Activated CD4-positive, alpha-beta memory T cell treated with anti-CD3 and anti-CD28 coated beads, Interleukin-2, amount 10 ng/mL, durations not matched to agents 7 days and 5 days (primary cell): ENCODE measurements at regions not wholly inside any gene's neighbourhood (a gene's known extent, or its start where the extent isn't known, plus 50 kb on each side); places are given as distances from the start of the nearest gene placed in this dataset.

Experiments
- CTCF ChIA-PET: fragments of 350-600 bp; sonication (Branson Sonifier 250); formaldehyde crosslinking; loops from one replicate; lab custom pipeline; 2021; ENCODE audit warnings: antibody characterized with exemption, inconsistent platforms; lab: Charles Lee
- POLR2A ChIA-PET: fragments of 350-600 bp; sonication (Branson Sonifier 250); formaldehyde crosslinking; loops from one replicate; lab custom pipeline; 2021; ENCODE audit warnings: antibody characterized with exemption; lab: Charles Lee
- DNase-seq: peaks from one replicate; pipeline ENCODE4 v3.0.0-alpha.2; 2020
- H3K27ac Mint-ChIP-seq: one replicate; pipeline ENCODE4 v1.8.0; 2021; ENCODE audit warnings: mild to moderate bottlenecking, mixed read lengths
- H3K27me3 Mint-ChIP-seq: one replicate; pipeline ENCODE4 v1.8.0; 2021; ENCODE audit warnings: mixed read lengths
- H3K36me3 Mint-ChIP-seq: one replicate; pipeline ENCODE4 v1.8.0; 2021; ENCODE audit warnings: low read depth, mixed read lengths
- H3K4me1 Mint-ChIP-seq: one replicate; pipeline ENCODE4 v1.8.0; 2021; ENCODE audit warnings: mixed read lengths
- H3K4me3 Mint-ChIP-seq: one replicate; pipeline ENCODE4 v1.8.0; 2021; ENCODE audit warnings: mild to moderate bottlenecking, mixed read lengths
- H3K9me3 Mint-ChIP-seq: one replicate; pipeline ENCODE4 v1.8.0; 2021; ENCODE audit warnings: mixed read lengths

DNA sequence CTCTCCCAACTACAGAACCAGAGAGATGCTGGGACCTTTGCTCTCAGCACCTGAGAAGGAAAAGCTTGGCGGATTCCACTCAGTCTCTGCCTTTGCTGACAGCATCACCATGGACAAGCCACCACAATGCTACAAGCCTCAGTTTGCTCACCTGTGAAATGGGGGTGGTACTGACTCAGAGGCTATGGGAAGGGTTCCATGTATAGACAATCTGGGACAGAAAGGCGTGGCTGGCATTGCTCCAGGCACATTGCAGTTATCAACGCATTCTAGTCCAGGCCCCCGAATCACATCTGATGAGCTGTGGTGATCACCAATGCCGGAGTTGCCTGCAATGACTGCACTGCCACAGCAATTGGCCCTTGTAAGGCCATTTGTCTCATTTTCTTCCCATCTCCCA lies 72.6 kb downstream of the ISX start:
- H3K36me3 Mint-ChIP-seq: no peaks in the 10 kb centered on the region
- DNase-seq: no peak
- H3K4me1 Mint-ChIP-seq: no peaks in the 10 kb centered on the region
- H3K27me3 Mint-ChIP-seq: peaks cover 7% of the 10 kb centered on the region
- POLR2A ChIA-PET: no interaction called here
- no peak overlapping the region for H3K27ac Mint-ChIP-seq
- H3K9me3 Mint-ChIP-seq: no peaks in the 10 kb centered on the region
- CTCF ChIA-PET: no interaction called here
- H3K4me3 Mint-ChIP-seq: no peak overlapping the region

DNA sequence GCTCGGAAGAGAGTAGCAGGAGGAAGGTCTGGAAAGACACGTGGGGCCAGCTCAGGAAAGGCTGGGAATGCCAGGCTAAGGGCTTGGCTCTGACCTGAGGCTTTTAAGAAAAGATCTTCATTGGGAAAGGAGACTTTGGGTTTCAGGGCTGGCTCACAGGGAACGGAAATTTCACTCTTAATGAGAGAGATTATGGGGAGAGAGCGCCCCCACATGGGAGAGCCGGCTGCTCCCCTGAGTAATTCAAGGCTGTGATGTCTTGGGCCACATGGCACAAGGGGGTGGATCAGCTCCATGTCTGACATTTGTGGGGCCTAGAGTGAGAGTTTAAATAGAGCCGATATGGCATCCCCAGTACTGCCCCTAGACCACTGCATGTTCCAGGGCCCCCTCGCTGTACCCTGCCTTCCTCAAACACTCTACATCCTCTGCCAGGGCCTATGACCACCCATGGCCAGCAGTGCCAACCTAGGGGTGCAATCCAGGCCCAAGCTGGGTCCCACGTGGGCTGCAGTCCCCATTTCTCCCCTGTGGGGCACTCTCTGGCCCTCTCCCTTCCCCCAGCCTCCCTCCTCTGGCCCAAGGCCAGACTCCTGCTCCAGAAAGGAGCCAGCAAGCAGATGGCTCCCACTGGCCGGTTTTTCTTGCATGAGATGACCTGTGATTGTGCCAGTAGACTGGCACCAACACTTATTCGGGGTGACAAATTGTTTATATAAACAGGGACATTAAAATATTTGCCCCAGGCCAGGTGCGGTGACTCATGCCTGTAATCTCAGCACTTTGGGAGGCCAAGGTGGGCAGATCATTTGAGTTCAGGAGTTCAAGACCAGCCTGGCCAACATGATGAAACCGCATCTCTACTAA lies 75.2 kb downstream of the ISX start:
- Mint-ChIP-seq H3K36me3 (no peaks in the 10 kb centered on the region), H3K9me3 (no peaks in the 10 kb centered on the region), H3K4me3 (no peak overlapping the region), H3K27ac (no peak overlapping the region), H3K27me3 (no peaks in the 10 kb centered on the region), H3K4me1 (no peaks in the 10 kb centered on the region)
- ChIA-PET CTCF (interaction anchor here (1.5 kb wide), 1 partner anchor 10 kb away, joined by 4 read pairs; no protein-coding TSS in a partner anchor), POLR2A (no interaction called here)
- DNase-seq: no peak

DNA sequence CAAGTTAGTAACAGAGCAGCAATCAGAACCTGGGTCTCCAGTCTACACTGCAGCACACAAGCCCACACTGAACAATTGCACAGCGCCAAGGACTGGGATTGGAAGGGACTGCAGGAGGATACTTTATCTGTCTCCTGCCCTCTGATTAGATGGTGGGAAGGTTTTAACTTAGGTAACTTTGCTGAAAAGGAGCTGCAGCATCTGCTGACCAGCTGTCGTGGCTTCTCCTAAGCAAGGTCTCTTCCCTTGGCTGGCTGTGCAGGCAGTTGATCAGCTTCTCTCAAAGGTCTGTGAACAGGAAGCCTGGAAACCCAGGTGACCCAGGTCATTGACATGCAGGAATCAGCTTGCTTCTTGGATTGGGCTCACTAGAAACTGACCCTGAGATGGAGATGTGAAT lies 82.4 kb downstream of the ISX start:
- Mint-ChIP-seq H3K27me3 (peaks cover 2% of the 10 kb centered on the region), H3K27ac (no peak overlapping the region), H3K4me1 (no peaks in the 10 kb centered on the region), H3K4me3 (no peak overlapping the region), H3K36me3 (no peaks in the 10 kb centered on the region), H3K9me3 (no peaks in the 10 kb centered on the region)
- ChIA-PET CTCF (no interaction called here), POLR2A (no interaction called here)
- DNase-seq: no peak

DNA sequence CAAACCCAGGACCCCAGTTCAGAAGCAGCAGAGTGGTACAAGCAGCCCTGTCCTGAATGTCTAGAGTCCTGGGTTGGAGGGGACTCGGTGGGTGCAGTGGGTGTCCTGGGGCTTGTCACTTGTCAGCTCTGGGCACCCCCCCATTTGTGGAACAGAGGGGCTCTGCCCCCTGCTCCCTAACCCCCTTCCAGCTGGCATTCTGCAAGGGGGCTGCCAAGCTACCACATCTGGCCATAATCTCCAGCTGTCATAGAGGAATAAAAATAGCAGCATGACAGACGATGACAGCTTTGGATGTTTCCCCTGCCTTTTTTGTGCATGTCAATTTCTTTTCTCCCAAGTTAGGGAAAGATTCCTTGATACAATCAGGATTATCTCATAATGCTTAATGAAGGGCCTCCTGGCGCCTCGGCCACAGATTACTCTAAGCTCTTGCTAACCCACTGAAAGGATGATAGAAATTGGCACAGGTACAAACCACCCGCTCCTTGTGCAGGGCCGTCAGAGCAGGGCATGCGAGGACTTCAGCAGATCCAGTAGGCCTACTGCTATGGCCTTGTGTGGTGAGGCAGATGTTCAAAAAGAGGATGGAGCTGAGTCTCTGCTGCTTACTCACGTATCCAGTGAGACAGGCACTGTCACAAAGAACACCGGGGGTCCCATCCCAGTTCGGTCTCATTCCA lies 83.0 kb downstream of the ISX start:
- Mint-ChIP-seq H3K27me3 (peaks cover 2% of the 10 kb centered on the region), H3K9me3 (no peaks in the 10 kb centered on the region), H3K4me3 (no peak overlapping the region), H3K36me3 (no peaks in the 10 kb centered on the region), H3K27ac (no peak overlapping the region), H3K4me1 (no peaks in the 10 kb centered on the region)
- no peak for DNase-seq
- ChIA-PET CTCF (interaction anchor here (1.0 to 2.0 kb wide), 3 partner anchors 80 to 156 kb away, joined by 3 to 7 read pairs (median 4); no protein-coding TSS in a partner anchor), POLR2A (no interaction called here)

DNA sequence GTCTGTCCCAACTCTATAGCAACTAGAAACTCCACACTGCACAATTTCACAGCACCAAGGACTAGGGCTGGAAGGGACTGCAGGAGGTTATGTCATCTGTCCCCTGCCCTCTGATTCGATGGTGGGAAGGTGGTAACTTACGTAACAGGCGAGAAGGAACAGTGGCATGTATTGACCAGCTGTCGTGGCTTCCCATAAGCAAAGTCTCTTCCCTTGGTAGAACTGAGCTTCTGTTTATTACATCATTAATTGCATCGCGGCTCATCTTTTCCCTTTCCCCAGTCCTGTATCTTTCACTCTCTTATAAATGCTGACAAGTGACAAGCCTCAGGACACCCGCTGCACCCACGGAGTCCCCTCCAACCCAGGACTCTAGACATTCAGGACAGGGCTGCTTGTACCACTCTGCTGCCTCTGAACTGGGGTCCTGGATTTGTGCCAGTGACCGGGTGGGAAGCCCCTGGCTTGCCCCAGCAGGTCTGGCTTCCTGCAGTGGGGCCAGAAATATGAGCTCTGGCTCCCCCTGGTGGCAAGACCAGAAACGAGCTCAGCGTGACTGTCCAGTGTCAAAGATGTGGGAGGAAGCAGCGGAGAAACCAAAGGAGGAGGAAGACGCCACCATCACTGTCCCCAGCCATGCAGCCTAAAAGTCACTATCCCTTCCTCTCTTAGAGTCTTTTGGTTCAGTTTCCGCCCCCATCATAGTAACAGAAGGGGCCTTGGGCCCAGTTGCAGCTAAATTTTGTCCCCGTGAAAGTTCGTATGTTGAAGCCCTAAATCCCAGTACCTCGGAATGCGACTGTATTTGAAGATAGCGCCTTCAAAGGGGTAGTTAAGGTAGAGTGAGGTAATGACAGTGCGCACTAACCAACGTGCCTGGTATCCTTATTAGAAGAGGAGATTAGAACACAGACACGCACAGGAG lies 84.5 kb downstream of the ISX start:
- no peaks in the 10 kb centered on the region for H3K36me3 Mint-ChIP-seq
- H3K4me1 Mint-ChIP-seq: no peaks in the 10 kb centered on the region
- H3K4me3 Mint-ChIP-seq: no peak overlapping the region
- peak; percentile 65 for DNase-seq
- ChIA-PET CTCF (interaction anchor here (0.6 to 2.0 kb wide), 25 partner anchors 8 to 420 kb away, joined by 3 to 16 read pairs (median 4); no protein-coding TSS in a partner anchor), POLR2A (no interaction called here)
- peaks cover 2% of the 10 kb centered on the region for H3K27me3 Mint-ChIP-seq
- H3K9me3 Mint-ChIP-seq: no peaks in the 10 kb centered on the region
- no peak overlapping the region for H3K27ac Mint-ChIP-seq

DNA sequence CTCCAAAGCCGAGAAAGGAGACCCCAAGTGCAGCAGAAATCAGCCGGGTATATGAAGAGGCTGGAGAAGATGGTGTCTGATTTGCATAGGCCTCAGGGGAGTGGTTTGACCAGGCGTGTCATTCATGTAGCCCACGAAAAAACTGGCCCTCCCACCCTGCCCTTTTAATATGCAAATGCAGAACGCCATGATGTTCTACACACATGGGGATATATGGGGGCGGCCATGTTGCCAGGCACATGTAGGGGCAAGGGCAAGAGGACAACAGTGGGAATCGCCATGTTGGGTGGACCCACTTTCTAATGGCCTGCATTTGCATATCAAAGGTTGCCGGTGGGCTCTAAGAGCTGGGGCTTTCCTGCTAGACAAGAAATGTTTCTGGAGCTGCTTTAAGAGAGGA lies 86.4 kb downstream of the ISX start:
- H3K4me1 Mint-ChIP-seq: no peaks in the 10 kb centered on the region
- H3K27ac Mint-ChIP-seq: no peak overlapping the region
- no peak overlapping the region for H3K4me3 Mint-ChIP-seq
- no peaks in the 10 kb centered on the region for H3K9me3 Mint-ChIP-seq
- DNase-seq: no peak
- ChIA-PET CTCF (no interaction called here), POLR2A (no interaction called here)
- H3K36me3 Mint-ChIP-seq: no peaks in the 10 kb centered on the region
- peaks cover 2% of the 10 kb centered on the region for H3K27me3 Mint-ChIP-seq

DNA sequence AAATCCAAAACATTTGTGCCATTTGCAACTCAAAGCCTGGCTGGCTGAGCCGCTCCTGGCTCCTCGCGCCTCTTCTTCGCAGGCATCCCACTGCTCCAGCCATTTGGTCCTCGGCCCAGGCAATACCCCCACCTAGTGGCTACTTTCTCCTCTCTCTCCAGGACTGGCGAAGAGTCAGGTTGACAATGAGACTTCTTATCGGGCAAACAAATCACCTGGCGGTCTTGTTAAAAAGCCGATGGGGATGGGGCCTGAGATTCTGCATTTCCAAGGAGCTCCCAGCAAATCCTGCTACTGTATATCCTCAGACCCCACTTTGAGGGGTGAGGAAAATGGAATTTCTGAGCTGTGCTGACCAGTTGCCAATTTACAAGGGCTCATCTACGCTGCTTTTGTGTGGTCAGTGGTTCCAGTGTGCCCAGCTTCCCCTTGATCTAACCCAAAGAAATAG lies 89.0 kb downstream of the ISX start:
- Mint-ChIP-seq H3K27me3 (peaks cover 2% of the 10 kb centered on the region), H3K4me3 (no peak overlapping the region), H3K4me1 (no peaks in the 10 kb centered on the region), H3K36me3 (no peaks in the 10 kb centered on the region), H3K9me3 (no peaks in the 10 kb centered on the region), H3K27ac (no peak overlapping the region)
- ChIA-PET CTCF (interaction anchor here (1.3 kb wide), 1 partner anchor 26 kb away, joined by 3 read pairs; no protein-coding TSS in a partner anchor), POLR2A (no interaction called here)
- DNase-seq: peak; percentile 20

DNA sequence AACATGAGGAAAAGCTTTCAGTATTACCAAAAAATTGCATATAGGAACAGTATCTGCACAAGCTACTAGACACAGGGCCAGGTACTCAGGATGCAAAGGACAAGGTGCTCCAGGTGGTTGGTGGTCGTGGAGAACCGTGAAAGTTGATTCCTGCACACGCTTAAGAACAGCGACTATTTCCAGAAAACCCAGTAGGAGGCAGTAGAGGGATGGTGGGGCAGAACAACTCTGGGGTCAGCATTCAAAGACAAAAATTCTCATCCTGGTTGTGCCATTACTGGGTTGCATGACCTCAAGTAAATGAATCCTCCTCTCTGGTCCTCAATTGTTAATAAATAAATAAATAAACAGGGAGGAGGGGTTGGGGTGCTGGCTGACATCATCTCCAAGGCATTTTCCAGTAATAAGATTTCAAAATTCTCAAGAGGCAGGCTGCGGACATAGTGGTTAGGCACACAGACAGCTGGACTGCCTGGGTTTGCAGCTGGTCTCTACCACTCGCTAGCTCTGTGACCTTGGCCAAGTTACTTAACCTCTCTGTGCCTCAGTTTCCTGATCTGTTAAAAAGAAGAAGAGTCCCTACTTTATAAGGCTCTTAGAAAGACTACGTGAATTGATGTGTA lies 89.6 kb downstream of the ISX start:
- Mint-ChIP-seq H3K27me3 (peaks cover 2% of the 10 kb centered on the region), H3K4me3 (no peak overlapping the region), H3K36me3 (no peaks in the 10 kb centered on the region), H3K4me1 (no peaks in the 10 kb centered on the region), H3K27ac (no peak overlapping the region), H3K9me3 (no peaks in the 10 kb centered on the region)
- POLR2A ChIA-PET: no interaction called here
- CTCF ChIA-PET: interaction anchor here (1.3 kb wide), 1 partner anchor 27 kb away, joined by 3 read pairs; no protein-coding TSS in a partner anchor
- no peak for DNase-seq

DNA sequence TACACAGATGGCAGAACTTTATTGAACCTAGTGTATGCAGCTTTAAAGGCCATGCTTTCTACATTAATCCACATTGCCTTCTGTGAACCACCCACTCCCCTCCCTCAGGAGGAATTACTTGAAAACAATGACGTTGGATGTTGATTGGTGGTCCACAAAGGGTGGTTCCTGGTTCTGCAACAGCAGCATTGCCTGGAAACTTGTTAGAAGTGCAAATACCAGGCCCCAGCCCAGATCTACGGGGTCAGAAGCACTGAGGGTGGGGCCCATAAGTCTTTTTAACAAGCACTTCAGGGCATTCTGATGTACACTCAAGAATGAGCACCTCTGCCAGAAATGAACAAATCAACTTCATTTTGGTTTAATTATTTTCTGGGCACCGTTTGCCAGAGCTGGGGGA lies 91.0 kb downstream of the ISX start:
- Mint-ChIP-seq H3K36me3 (no peaks in the 10 kb centered on the region), H3K27ac (no peak overlapping the region), H3K27me3 (peaks cover 2% of the 10 kb centered on the region), H3K4me3 (no peak overlapping the region), H3K9me3 (no peaks in the 10 kb centered on the region), H3K4me1 (no peaks in the 10 kb centered on the region)
- no peak for DNase-seq
- POLR2A ChIA-PET: no interaction called here
- CTCF ChIA-PET: interaction anchor here (0.7 to 1.4 kb wide), 3 partner anchors 26 to 216 kb away, joined by 3 to 5 read pairs (median 4); no protein-coding TSS in a partner anchor

DNA sequence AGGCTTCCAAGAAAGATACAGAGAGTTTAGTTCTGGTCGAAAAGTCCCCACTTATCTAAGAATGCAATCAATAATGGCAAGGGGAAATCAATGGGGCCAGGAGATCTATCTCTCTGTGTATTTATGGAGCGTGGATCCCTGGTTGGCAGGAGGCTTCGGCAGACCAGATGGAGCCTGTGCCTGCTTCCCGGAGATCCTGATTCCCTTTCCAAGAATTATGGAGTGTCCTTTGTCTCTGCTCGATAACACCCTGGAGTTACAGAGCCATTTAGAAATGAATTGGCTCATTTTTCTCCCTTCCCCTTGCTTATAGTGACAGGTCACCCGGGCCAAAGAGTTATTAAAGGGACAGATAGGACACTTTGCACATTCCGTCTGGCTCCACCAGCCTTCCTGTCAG lies 92.4 kb downstream of the ISX start:
- H3K9me3 Mint-ChIP-seq: no peaks in the 10 kb centered on the region
- ChIA-PET CTCF (interaction anchor here (2.1 kb wide), 1 partner anchor 8 kb away, joined by 10 read pairs; no protein-coding TSS in a partner anchor), POLR2A (no interaction called here)
- no peak overlapping the region for H3K4me3 Mint-ChIP-seq
- no peak for DNase-seq
- H3K27ac Mint-ChIP-seq: no peak overlapping the region
- H3K36me3 Mint-ChIP-seq: no peaks in the 10 kb centered on the region
- no peaks in the 10 kb centered on the region for H3K4me1 Mint-ChIP-seq
- H3K27me3 Mint-ChIP-seq: peaks cover under 1% of the 10 kb centered on the region

DNA sequence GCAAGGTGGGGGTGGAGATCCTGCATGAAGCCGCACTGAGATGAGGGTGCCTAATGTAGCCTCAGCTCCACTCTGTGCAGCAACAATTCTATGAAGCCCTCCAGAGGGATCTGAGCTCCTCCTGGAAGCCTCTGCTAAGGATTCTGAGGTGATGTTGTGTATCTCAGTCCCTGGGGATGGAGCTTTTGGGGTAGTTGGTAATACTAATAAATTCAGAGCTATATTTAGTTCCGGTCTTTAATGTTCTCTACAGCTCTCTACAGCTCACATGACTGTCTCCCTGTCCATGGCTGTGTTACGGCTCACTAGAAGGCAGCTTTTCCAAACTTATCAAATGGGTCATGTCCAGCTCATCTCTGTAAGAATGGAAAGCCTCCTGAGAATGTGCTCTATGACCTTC lies 93.4 kb downstream of the ISX start:
- POLR2A ChIA-PET: no interaction called here
- Mint-ChIP-seq H3K9me3 (no peaks in the 10 kb centered on the region), H3K27ac (no peak overlapping the region), H3K4me3 (no peak overlapping the region), H3K27me3 (no peaks in the 10 kb centered on the region), H3K36me3 (no peaks in the 10 kb centered on the region), H3K4me1 (no peaks in the 10 kb centered on the region)
- CTCF ChIA-PET: interaction anchor here (2.1 kb wide), 1 partner anchor 9 kb away, joined by 10 read pairs; no protein-coding TSS in a partner anchor
- no peak for DNase-seq

DNA sequence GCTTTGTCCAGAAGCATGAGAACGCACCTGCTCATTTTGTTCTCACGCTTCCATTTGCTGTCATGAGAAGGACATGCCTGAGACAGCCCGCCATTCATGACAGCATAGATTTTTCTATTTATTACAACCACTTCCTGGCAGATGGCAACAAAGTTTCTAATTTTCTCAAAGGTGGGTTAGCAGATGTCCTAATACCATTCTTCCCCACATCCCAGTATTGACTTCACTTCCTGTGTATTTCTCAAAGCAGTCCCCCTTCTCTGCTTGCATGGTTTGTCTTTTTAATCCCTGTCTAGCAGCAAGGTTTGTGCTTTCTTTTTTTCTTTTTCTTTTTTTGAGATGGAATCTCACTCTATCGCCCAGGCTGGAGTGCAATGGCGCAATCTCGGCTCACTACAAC lies 94.3 kb downstream of the ISX start:
- POLR2A ChIA-PET: no interaction called here
- Mint-ChIP-seq H3K4me3 (no peak overlapping the region), H3K27ac (no peak overlapping the region), H3K27me3 (peaks cover 2% of the 10 kb centered on the region), H3K36me3 (no peaks in the 10 kb centered on the region), H3K9me3 (no peaks in the 10 kb centered on the region), H3K4me1 (no peaks in the 10 kb centered on the region)
- CTCF ChIA-PET: interaction anchor here (2.1 kb wide), 1 partner anchor 10 kb away, joined by 10 read pairs; no protein-coding TSS in a partner anchor
- no peak for DNase-seq
